Small intestine (tissue), 7 donors: ENCODE measurements at regions not wholly inside any gene's neighbourhood (a gene's known extent, or its start where the extent isn't known, plus 50 kb on each side); places are given as distances from the start of the nearest gene placed in this dataset.

Source experiments
- DNase-seq, 2 donors: peaks; one replicate each; pipeline versions ENCODE4 v3.0.0 to v3.0.0-alpha.2; 2013
- FAIRE-seq: peaks from 2 replicates; lab custom pipeline; 2012; peaks lifted over from hg19 to GRCh38; lab: Jason Lieb, UNC
- H3K27ac ChIP-seq, 3 donors: one replicate each; pipeline ENCODE4 v1.5.1; 2013; ENCODE audit warnings: low read length in 2 of 3, mild to moderate bottlenecking in 2 of 3, control low read depth in 1 of 3, inconsistent platforms in 1 of 3, low read depth in 1 of 3, moderate library complexity in 1 of 3
- H3K27me3 ChIP-seq, 3 donors: one replicate each; pipeline ENCODE4 v1.6.1; 2013; ENCODE audit warnings: low read length in 3 of 3, inconsistent platforms in 1 of 3; ENCODE audit not compliant: control insufficient read depth in 3 of 3, insufficient read depth in 3 of 3
- H3K36me3 ChIP-seq, 3 donors: one replicate each; pipeline ENCODE4 v1.6.1; 2013; ENCODE audit warnings: low read length in 3 of 3, inconsistent platforms in 1 of 3, low read depth in 1 of 3, mild to moderate bottlenecking in 1 of 3, moderate library complexity in 1 of 3; ENCODE audit not compliant: control insufficient read depth in 3 of 3, insufficient read depth in 2 of 3
- H3K4me1 ChIP-seq, 3 donors: one replicate each; pipeline ENCODE4 v1.6.1; 2013; ENCODE audit warnings: low read length in 2 of 3, inconsistent platforms in 1 of 3, low read depth in 1 of 3, mild to moderate bottlenecking in 1 of 3, moderate library complexity in 1 of 3; ENCODE audit not compliant: control insufficient read depth in 3 of 3, insufficient read depth in 2 of 3
- H3K4me3 ChIP-seq, 3 donors: one replicate each; pipeline ENCODE4 v1.5.1; 2013; ENCODE audit warnings: low read length in 3 of 3, control low read depth in 1 of 3, inconsistent platforms in 1 of 3, low read depth in 1 of 3, mild to moderate bottlenecking in 1 of 3, moderate library complexity in 1 of 3
- H3K9me3 ChIP-seq, 2 donors: one replicate each; pipeline ENCODE4 v1.6.1; 2013; ENCODE audit warnings: low read depth in 1 of 2, low read length in 1 of 2; ENCODE audit not compliant: control insufficient read depth in 2 of 2, insufficient read depth in 1 of 2
- WGBS, 3 donors: extraction: QIAGEN DNeasy Blood & Tissue Kit; methylation state at CpG; one replicate each; pipeline ENCODE4 v1.1.7; 2013; 5-methylcytosine and 5-hydroxymethylcytosine counted together
- donor health status: healthy with polysubstance abuse.
- donor health status: control.
- donor health status: control.
- donor health status: Bipolar disorder and iron deficiency.
- donor health status: healthy.

DNA sequence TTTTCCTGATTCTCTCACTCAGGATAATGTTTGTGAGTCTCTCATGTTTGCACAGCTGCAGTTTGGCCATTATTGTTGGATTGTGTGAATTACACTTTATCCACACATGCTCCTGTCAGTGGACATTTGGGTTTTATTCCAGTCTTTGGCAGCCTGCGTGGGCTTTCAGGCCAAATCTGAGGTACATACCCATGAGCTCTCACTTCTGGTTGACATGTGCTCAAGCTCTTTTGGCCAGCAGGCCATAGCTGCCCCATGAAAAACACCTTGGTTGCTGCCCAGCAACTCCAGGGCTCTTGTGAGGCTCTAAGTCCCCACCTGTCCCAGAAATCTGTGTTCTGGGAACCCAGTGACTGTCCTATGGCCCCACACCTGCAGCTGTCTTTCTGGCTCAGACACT is 124.5 kb upstream of the GALNT2 start:
- Histone ChIP-seq H3K4me1 (no peaks in the 10 kb centered on the region), H3K9me3 (no peaks in the 10 kb centered on the region), H3K4me3 (no peak overlapping the region), H3K27ac (no peak overlapping the region), H3K27me3 (peaks cover 0 to 2% (median 0%) of the 10 kb centered on the region in 3 donors), H3K36me3 (no peaks in the 10 kb centered on the region)
- DNase-seq (no peak), FAIRE-seq (no peak)
- WGBS, 3 donors = 79 to 84% (median 83%) methylated on average over 1 of the region's 1 CpG

DNA sequence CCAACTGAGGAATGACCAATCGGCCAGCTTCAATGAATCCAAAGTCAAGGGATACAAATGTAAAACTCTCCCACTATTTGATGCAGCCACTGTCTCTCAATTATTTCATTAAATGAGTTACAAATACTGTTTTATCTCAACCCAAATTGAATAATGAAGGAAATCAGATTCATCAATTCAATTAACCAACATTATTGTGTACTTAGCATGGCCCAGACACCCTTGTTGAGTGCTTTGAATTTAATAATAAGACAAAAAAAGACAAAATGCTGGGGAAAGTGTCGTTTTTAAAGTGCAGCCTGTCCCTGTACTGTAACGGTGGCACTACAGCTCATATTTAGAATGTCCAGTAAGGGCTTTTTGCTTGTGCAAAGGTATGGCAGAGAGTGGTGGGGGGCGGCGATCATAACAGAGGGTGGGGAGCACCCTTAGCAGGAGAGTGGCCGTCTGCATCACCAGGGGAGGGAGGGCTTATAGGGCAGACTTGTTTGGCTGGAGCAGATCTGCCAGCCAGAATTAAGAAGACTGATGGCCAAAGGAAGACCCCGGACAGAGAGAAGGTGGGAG is 123.8 kb upstream of the GALNT2 start:
- WGBS, 3 donors = 75 to 93% (median 91%) methylated on average over 7 of the region's 7 CpGs
- H3K4me1 ChIP-seq = no peaks in the 10 kb centered on the region
- no peak overlapping the region for H3K27ac ChIP-seq
- H3K36me3 ChIP-seq = no peaks in the 10 kb centered on the region
- H3K27me3 ChIP-seq = peaks cover 0 to 2% (median 0%) of the 10 kb centered on the region in 3 donors
- no peak for FAIRE-seq
- no peak overlapping the region for H3K4me3 ChIP-seq
- no peak for DNase-seq
- H3K9me3 ChIP-seq = no peaks in the 10 kb centered on the region

DNA sequence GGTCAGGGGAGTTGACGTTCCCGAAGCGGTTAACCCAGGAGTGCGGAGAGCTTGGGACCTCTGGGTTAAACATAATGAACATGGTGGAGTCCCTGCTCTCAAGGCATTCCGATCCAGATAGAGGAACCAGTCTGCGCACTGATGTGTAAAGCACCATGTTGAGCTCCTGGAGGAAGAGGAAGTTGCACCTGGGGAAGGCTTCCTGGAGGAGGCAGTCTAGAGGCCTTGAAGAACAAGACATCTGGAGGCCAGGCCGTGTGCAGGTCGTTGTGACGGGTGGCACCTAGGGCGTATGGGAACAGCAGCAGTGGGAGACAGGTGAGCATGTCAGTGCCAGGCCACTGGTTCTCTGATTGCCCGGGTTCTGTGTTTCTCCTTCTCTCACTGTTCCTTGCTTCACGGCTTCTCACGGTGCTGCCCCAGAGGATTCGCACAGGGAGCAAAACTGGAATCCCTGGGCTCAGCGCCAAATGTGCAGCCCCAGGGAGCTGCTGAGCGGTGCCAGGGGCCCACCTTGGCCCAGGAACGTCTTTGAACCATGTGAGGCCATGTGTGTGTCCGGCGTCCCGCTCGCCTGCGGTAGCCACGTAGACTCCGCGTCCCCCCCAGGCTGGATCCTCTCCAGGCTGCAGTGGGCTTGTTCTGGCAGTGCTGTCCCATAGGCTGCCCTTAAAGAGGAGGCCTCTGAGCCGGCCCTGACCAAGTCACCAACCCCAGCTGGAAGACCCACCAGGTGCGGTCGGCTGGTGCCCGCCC is 122.9 kb upstream of the GALNT2 start:
- FAIRE-seq (no peak), DNase-seq (no peak)
- H3K36me3 ChIP-seq = no peaks in the 10 kb centered on the region
- no peaks in the 10 kb centered on the region for H3K9me3 ChIP-seq
- no peak overlapping the region for H3K27ac ChIP-seq
- no peak overlapping the region for H3K4me3 ChIP-seq
- 92 to 94% (median 93%) methylated on average over 25 to 29 of the region's 29 CpGs for WGBS, 3 donors
- no peaks in the 10 kb centered on the region for H3K4me1 ChIP-seq
- H3K27me3 ChIP-seq = peaks cover 0 to 2% (median 0%) of the 10 kb centered on the region in 3 donors

DNA sequence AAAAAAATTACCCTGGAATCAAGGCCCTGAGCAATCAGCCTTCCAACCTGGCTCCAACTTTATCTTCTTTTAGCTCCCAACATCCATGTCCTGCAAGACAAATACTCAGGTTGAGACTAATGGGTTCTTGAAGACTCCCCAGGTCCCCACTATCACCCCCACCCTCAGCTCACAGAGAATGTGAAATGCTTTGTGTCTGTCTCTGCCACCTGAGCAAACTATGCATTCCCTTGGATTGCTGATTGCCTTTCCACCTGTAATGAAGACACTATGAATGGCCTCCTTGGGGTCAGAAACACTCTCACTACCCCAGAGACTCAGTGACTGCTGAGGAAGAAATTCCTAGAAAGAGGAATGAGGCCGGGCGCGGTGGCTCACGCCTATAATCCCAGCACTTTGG is 121.2 kb upstream of the GALNT2 start:
- Histone ChIP-seq H3K36me3 (no peaks in the 10 kb centered on the region), H3K9me3 (no peaks in the 10 kb centered on the region), H3K27ac (no peak overlapping the region), H3K4me3 (no peak overlapping the region), H3K4me1 (no peaks in the 10 kb centered on the region), H3K27me3 (no peaks in the 10 kb centered on the region)
- DNase-seq = no peak
- WGBS, 3 donors = 93 to 95% (median 93%) methylated on average over 4 of the region's 4 CpGs
- no peak for FAIRE-seq

DNA sequence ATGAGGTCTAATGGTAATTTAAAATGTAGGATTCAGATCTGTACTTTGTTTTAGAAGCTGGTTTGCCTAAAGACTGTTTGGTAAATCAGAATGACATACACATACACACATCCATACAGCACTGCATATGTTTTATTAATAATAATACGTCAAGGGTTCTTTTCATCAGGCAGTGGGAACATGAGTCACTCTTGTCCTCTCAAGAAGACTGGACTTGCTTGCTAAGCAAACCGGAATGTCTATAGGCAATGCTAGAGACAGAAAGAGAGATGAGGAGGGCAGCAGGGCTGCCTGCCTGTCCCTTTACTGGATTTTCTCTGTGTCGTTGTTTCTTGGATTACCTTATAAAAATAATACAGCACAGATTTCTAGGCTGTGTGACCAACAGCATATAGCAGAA is 119.1 kb upstream of the GALNT2 start:
- DNase-seq = no peak
- H3K4me3 ChIP-seq = no peak overlapping the region
- no peaks in the 10 kb centered on the region for H3K4me1 ChIP-seq
- no peaks in the 10 kb centered on the region for H3K36me3 ChIP-seq
- H3K27me3 ChIP-seq = no peaks in the 10 kb centered on the region
- FAIRE-seq = no peak
- 83 to 85% (median 84%) methylated on average over 3 of the region's 3 CpGs for WGBS, 3 donors
- H3K27ac ChIP-seq = no peak overlapping the region
- H3K9me3 ChIP-seq = no peaks in the 10 kb centered on the region

DNA sequence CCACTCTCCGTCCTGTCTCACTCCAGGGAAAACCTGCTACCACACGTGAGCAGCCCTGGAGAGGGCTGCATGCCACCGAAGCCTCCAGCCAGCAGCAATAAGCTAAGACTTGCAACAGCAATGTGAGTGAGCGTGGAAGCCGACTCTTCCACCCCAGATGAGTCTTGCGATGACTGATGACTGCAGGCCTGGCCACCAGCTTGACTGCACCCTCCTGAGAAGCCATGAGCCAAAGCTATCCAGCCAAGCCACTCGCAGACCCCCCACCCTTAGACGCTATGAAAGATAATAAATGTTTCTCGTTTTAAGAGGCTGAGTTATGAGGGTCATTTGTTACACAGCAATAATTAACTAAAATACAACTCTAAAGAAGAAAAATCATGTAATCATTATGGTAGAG is 118.6 kb upstream of the GALNT2 start:
- DNase-seq = no peak
- Histone ChIP-seq H3K4me3 (no peak overlapping the region), H3K27me3 (no peaks in the 10 kb centered on the region), H3K36me3 (no peaks in the 10 kb centered on the region), H3K9me3 (no peaks in the 10 kb centered on the region), H3K27ac (no peak overlapping the region), H3K4me1 (no peaks in the 10 kb centered on the region)
- WGBS, 3 donors = 78 to 87% (median 80%) methylated on average over 9 of the region's 9 CpGs
- no peak for FAIRE-seq

DNA sequence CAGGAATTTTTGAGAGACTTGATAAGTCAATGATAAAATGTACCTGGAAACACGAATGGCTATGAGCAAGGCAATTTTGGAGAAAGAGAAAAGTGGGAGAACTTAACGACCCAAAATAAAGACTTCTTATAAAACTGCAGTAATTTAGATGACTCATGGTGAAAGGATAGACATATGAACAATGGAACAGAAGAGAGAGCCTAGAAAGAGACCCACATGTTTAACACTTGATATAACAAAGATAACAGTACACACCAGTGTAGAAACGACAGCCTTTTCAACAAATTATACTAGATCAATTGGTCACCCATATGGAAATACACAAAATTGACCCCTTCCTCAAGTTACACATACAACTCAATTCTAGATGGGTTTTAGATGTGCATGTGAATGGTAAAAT is 117.5 kb upstream of the GALNT2 start:
- no peaks in the 10 kb centered on the region for H3K27me3 ChIP-seq
- DNase-seq = no peak
- no peak for FAIRE-seq
- no peak overlapping the region for H3K27ac ChIP-seq
- no peaks in the 10 kb centered on the region for H3K9me3 ChIP-seq
- H3K4me1 ChIP-seq = no peaks in the 10 kb centered on the region
- H3K4me3 ChIP-seq = no peak overlapping the region
- no peaks in the 10 kb centered on the region for H3K36me3 ChIP-seq
- WGBS, 3 donors = 64 to 74% (median 67%) methylated on average over 3 of the region's 3 CpGs

DNA sequence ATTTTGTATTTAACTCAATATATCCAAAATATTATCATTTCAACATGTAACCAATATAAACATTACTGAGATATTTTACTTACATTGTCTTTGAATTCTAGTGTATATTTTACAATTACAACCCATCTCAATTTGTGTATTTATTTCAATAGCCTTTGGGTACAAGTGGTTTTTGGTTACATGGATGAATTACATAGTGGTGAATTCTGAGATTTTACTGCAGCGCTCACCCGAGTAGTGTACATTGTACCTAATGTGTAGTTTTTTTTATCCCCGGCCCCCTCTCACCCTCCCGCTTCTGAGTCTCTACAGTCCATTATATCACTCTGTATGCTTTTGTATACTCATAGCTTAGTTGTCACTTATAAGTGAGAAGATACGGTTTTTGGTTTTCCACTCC is 117.0 kb upstream of the GALNT2 start:
- Histone ChIP-seq H3K36me3 (no peaks in the 10 kb centered on the region), H3K9me3 (no peaks in the 10 kb centered on the region), H3K27ac (no peak overlapping the region), H3K27me3 (no peaks in the 10 kb centered on the region), H3K4me3 (no peak overlapping the region), H3K4me1 (no peaks in the 10 kb centered on the region)
- DNase-seq = no peak
- FAIRE-seq = no peak
- 87 to 96% (median 95%) methylated on average over 5 of the region's 5 CpGs for WGBS, 3 donors
